Stimulated activated CD4-positive, alpha-beta T cell treated with anti-CD3 and anti-CD28 coated beads, Interleukin-1b, Interleukin-23, amount 100 ng/mL, for 48 hours (primary cell): ENCODE measurements at regions not wholly inside any gene's neighbourhood (a gene's known extent, or its start where the extent isn't known, plus 50 kb on each side); places are given as distances from the start of the nearest gene placed in this dataset.
"Not testable (repeated sequence)": the region's sequence is repeated elsewhere in the genome, so short reads cannot be mapped to it uniquely, and the experiment has no call there.

Experiments
- DNase-seq: peaks from one replicate; pipeline ENCODE4 v3.0.0-alpha.2; 2020

DNA sequence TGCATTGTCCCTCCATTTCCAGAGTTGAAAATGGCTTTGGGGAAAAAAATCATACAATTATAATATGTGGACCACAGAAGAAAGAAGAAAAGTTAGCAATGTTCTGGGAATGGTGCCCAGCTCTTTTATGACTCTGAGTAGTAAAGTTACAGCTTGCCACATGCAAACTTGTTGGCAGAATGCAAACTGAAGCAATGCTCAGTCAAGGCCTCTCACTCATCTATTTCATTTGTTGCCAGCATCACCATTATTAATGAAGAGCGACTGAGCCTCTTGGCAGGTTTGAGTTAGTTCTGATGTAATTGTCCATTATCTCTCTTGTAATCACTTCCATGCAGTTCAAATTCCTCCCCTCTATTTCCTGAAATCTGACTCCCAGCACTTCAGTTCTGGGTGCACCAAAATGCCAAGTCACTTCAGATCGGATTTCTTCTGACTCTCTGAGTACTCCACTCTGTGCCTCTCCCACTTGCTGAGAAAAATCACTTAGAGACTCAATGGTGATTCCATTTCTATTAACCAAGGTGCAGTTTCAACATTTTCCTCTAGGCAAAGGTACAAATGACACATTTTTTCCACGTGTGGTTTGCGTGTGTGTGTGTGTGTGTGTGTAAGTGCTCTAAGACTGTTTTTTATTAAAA, 154.4 kb upstream of the STMND1 start:
- peak; percentile 4 for DNase-seq

DNA sequence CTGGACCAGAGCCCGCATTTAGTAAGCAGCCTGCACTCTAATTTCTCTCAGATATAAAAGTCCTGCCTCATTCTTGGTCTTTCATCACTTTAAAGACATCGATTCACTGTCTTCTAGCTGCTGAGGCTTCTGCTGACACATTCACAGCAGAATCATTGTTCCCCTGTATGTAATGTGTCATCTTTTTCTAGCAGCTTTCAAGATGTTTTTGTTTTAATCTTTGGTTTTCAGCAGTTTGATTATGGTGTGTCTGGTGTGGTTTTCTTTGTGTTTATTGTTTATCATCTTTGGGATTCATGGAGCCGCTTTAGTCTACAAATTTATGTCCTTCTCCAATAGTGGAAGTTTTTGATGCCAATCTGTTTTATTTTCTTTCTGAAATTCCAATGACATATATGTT, 157.3 kb upstream of the STMND1 start:
- DNase-seq, result no peak

GRCh38 chr6:16939839-16940238, 162.0 kb upstream of the STMND1 start:
- no peak for DNase-seq

GRCh38 chr6:16939351-16939750, 162.5 kb upstream of the STMND1 start:
- DNase-seq, result no peak

DNA sequence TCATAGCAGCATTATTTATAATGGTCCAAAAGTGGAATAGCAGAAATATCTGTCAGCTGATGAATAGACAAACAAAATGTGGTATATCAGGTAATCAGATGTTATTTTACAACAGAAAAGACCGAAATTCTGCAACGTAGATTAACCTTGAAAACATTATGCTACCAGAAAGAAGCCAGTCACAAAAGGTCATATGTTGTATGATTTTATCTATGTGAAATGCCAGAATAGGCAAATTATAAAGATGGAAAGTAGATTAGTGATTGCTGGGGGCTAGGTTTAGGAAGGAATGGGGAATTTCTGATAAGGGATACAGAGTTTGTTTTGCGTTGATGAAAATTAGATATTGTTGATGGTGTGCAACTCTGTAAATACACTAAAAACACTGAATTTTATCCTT, 165.0 kb upstream of the STMND1 start:
- no peak for DNase-seq

DNA sequence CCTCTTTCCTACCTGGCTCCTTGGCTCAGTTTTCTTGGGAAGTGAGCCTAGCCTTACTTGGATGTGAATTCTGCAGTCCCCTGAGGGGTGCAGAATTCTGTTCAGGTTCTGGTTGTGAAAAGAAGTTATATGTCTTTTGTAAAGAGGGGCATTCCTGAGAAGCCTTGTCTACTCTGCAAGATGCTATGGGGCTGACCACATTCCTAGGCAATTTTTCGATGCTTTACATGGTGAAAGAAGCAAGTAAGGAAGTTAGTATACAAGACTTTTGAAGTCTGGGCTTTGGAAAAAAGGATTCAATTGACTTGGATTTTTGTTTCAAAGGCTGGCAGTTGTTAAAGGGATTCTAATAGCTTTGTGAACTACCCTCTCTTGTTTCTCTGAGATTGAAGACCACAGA, 167.9 kb upstream of the STMND1 start:
- DNase-seq, result no peak

- no peak for DNase-seq
Observed at GRCh38 chr6:16933532-16933931, 168.3 kb upstream of the STMND1 start.

DNA sequence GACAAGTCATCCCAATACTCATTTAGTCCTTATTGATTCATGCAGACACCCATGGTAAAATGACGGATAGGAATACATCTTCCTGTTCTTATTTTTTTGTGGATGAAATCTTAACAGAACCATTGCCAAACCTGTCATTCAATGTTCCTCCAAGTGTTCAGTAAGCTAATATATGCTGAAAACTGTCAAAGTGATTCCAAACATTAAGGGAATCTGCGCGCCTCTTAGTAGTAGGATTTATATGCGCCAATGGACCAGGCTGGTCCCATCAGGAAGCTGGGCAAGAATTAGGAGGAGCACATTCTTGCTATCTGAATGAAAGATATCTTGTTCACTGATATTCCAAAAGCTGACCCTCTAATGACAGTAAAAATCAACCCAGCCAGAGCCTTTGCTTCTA, 168.9 kb upstream of the STMND1 start:
- no peak for DNase-seq

GRCh38 chr6:16931079-16931478, 169.8 kb upstream of the ATXN1 start:
- DNase-seq, result not testable (repeated sequence)

DNA sequence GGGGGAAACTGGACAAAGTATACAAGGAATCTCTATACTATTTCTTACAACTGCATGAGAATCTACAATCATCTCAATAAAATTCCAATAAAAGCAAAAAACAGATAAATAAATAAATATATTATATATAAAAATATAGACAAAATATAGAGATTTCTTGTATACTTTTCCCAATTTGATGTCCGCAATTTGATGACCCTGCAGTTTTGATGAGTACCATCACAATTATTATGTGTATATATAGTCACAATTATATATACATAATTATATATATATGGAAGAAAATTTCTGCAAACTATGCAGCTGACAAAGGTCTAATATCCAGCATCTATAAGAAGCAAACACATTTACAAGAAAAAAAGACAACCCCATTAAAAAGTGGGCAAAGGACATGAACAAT, 169.2 kb upstream of the ATXN1 start:
- no peak for DNase-seq

DNA sequence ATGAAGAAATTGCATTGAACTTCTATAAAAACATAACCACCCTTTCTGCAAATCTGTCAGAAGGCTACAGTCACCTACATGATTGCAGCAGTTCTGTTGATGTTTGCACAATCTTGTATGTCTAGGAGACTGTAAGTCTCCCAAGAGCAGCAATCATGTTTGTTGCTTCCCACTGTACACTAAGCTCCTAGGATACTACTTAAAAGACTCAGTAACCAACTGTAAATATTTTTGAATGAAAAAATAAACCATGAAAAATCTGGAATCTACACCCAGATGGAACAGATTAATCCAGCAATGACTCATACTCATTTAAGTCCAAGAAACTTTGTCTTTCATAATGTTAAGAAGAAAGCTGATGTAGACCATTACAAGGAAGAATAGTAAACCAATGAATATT, 168.5 kb upstream of the ATXN1 start:
- no peak for DNase-seq

DNA sequence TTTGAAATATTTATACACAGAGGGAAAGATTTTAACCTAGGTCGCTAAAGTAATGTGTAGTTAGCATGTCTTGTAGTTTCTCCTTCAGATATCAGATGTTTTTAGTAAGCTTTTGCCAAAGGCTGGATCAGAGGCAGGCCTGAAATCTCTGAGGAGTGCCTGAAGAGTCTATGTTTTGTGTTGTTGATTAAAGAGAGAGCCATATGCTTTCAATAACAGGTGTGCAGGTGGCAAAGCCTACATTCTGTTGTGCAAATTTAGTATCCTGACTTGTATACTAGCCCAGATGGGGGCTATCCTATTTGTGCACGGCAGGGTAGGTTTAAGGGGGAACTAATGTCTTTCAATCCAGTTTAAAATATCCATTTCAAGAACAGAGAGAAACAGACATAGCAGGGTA, 167.1 kb upstream of the ATXN1 start:
- DNase-seq, result no peak

DNA sequence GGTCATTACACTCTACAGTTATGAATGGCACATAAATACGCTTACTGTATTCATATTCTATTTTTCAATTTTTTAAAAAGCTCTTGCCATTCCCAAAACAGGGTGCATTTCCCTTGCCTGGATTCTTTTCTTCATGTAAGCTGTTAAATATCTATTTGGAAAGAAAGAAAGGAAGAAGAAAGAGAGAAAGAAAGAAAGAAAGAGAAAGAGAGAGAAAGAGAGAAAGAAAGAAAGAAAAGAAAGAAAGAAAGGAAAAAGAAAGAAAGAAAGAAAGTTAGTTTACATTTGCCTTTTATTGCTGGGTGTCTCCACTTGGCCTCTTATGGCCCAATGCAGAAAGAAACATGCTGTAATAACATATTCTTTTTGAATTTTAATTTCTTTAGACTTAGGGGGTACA, 165.9 kb upstream of the ATXN1 start:
- DNase-seq, result no peak

DNA sequence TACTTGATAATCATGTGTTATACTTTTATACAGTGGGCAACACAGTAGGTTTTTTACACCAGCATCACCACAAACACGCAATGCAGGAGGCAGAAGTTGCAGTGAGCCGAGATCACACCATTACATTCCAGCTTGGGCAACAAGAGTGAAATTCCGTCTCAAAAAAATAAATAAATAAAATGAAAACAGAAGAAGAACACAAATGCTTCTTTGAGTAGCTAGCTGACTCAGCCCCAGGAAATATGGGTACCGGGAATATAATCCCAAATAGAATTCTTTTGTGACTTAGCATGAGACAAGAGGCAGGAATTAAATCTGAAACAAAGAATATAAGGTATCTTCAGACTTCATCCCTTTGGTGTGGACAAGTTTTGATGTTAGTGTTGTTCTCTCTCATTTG, 164.2 kb upstream of the ATXN1 start:
- no peak for DNase-seq

GRCh38 chr6:16922282-16922681, 161.0 kb upstream of the ATXN1 start:
- no peak for DNase-seq

DNA sequence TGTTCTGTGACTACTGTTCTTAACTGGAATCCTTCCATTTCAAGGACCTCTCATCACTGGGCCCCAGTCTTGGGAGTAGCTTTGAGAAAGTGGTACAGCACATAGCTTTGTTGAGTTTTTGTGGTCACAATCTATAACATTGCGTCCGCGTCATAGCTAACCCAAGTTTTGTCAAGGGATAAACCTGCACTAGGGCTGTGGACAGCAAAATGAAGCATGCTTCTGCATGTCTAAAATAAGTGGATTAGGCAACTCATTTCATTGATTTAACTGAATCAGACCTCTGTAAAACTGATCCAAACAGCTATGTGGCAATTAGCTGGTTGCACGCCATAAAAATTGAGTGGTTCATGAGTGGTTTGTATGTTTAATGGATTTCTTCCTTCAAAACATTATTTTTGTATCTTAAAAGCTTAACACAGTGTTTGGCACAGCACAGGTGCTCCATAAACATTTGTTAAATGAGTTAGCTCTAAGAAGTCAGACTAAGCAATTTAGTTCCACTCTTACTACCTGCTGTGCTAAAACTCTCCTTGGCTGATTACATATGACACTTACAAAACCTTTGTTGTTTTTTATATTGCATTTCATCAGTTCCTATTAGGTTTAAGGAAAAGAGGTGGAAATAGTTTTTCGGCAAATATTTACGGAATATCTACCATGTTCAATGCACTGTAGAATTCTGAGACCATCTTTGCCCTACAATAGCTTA, 160.3 kb upstream of the ATXN1 start:
- no peak for DNase-seq

DNA sequence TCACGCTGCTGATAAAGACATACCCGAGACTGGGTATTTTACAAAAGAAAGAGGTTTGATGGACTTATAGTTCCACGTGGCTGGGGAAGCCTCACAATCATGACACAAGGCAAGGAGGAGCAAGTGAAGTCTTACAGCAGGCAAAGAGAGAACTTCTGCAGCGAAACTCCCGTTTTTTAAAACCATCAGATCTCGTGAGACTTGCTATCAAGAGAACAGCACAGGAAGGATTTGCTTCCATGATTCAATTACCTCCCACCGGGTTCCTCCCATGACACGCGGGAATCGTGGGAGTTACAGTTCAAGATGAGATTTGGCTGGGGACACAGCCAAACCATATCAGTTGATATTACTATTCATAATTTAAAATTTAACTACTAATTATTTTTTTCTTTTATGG, 157.3 kb upstream of the ATXN1 start:
- DNase-seq, result no peak

- no peak for DNase-seq
Observed at GRCh38 chr6:16914184-16914583, 152.9 kb upstream of the ATXN1 start.

DNA sequence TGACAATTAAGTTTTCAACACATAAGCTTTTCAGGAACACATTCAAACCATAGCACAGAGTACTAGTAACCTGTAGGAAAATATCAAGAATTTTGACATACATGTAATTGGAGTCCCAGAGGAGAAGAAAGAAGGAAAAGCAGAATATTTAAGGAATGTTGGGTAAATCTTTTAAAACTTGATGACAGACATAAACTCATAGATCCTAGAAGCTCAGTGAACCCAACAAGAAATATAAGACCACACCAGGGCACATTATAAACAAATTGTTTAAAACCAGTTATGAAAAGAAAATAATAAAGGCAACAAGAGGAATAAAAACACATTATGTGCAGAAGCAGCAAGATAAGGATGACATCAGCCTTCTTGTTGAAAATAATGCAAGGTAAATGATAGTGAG, 151.5 kb upstream of the ATXN1 start:
- DNase-seq, result no peak

DNA sequence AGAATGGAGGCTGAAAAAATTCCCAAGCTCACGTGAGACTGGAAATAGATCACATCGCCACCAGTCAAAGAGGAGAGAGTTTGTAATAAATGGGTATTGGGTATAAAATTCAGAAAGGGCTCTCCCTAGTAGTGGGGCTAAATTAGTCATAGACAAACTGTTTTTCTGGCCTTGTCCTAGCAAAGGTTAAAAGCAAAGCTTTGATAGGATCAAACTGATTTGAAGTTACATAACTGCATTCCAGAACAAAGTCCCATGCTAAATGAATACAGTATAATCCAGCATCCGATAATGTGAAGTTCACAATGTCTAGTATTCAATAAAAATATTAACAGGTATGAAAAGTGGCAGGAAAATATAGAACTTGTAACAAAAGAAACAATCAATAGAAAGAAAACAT, 149.8 kb upstream of the ATXN1 start:
- DNase-seq, result no peak

- DNase-seq, result no peak
Observed at GRCh38 chr6:16909658-16910360, 148.5 kb upstream of the ATXN1 start.

- DNase-seq, result no peak
Observed at GRCh38 chr6:16907991-16908390, 146.7 kb upstream of the ATXN1 start.

GRCh38 chr6:16904957-16905356, 143.7 kb upstream of the ATXN1 start:
- no peak for DNase-seq

DNA sequence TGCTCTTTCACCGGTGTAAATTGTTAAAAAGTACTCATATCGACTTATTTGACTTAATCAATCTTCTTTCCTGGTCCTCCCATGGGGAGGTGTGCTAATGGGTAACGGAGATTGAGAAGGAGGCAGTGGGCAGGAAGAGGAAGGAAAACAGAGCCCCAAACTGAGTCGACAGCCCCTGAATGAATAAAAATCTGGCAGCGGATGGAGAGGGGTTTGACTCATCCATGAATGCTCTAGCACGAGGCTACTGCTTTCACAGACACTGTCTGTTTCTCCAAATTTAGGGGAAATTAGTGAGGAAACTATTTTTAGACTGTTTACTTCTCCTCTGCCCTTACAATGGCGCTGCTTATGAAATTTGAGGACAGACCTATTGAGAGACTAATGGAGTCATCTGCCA, 142.2 kb upstream of the ATXN1 start:
- DNase-seq, result no peak
